ENCODE measurements at regions not wholly inside any gene's neighbourhood (a gene's known extent, or its start where the extent isn't known, plus 50 kb on each side); places are given as distances from the start of the nearest gene placed in this dataset.

DNA sequence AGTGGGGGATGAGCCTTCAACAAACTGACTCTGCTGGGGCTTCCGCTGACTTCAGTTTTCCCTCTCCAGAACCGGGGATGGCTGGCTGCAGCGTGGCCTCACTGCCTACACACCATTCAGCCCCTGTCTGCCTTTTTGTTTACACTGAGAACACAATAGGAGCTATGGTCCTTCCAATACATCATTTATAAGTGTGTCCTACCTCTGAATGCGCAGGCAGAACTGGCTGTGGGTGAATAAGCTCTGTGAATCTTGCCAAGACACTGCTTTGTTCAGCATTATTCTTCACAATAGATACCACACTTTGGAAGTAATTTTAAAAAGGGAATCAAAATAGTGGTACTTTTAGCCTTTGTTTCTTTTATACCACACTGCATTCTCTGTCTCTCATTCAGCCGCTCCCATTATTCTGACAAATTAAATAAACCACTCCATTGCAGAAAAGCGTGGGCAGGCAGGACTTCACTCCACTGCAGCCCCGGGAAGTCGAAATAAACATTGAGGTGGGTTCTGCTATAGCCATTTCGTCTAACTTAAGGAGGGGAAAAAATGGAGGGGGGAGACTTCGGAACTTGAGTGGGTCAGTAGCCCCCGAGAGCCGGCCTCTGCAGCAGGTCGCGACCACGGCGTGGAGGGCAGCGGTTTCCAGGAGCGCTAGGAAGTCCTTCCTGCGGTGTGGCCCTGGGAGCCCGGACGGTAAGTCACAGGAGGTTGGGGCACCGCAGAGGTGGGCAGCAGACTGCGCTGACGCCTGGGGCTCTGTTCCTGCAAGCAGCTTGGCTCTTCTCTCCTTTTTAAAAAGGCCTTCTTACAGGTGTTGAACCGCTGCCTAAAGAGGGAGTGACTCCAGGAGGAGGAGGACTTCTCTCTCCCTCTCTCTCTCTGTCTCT lies 94.8 kb upstream of the SOX1 start:
- peak; percentile 70 for DNase-seq

GRCh38 chr13:111973186-111973585 lies 93.8 kb upstream of the SOX1 start:
- DNase-seq = peak; percentile 53

GRCh38 chr13:111973605-111974340 lies 93.2 kb upstream of the SOX1 start:
- peak; percentile 59 for DNase-seq

DNA sequence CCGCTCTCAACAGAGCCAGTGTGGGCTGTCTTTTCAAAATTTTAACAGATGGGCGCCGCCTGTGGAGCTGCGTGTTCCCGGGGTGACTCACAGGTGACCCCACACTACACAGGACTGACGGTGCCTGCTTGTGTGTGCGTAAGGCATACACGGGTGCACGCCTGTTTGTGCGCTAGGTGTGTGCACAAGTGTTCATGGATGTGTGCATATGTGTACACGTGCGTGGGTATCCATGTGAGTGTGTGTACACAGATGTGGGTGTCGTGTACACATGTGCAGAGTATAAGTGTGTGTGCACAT lies 92.7 kb upstream of the SOX1 start:
- no peak for DNase-seq

DNA sequence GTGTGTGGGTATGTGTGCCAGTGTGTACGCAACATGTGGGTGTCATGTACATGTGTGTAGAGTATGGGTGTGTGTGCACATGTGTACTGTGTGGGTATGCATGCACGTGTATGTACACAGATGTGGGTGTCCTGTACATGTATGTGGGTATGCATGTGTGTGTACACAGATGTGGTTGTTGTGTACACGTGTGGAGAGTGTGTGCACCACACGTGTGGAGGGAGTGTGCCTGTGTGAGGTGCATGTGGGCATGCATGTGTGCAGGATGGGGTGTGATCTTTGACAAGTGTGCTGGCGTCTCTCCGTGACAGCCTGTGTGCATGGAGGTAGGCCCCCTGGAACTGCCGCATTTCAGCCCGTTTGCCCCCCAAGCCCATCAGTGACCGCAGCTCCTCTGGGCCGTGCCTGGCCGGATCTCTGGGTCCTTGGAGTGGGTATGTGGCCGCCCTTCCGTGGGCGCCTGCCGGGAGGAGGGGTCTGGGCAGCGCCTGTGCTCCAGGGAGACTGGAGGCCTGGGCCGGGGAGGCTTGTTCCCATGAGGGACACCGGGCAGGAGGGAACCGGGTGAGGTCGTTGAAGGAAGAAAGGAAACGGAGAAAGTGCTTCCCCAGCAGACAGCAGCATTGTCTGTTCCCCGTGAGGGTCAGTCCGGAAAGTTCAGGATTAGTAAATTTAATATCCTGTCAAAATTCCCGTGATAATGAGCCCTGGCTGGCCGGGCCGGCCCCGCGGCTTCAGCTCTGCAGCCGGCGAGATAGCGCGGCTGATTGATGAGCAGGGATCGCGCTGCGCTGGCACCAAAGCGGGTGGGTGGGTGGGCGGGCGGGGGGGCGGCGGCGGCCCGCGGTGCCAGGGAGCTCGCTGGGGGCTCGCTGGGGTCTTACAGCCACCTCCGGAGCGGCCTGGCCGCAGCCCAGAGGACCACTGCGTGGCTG lies 91.1 kb upstream of the SOX1 start:
- no peak for DNase-seq

- DNase-seq = no peak
Measured at GRCh38 chr13:111976474-111977178, 90.3 kb upstream of the SOX1 start.

DNA sequence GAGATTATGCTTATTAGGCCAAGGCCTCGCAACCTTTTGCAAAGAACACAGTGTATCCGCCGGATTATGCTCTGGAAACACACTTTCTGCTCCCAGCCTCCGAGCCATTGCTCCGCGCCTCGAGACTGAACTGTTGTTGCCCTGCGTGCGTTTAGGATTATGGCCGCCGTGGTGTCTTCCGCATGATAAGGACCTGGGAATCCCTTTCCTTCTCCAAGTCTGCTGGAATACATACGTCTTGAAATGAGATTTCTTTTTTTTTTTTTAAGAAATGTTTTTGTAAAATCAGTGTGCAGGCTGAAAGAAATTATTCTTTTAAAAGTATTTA lies 89.8 kb upstream of the SOX1 start:
- no peak for DNase-seq

GRCh38 chr13:111978546-111978945 lies 88.4 kb upstream of the SOX1 start:
- no peak for DNase-seq

GRCh38 chr13:111980146-111980929 lies 86.6 kb upstream of the SOX1 start:
- DNase-seq = no peak

- DNase-seq = no peak
Measured at GRCh38 chr13:111981006-111981405, 85.9 kb upstream of the SOX1 start.

DNA sequence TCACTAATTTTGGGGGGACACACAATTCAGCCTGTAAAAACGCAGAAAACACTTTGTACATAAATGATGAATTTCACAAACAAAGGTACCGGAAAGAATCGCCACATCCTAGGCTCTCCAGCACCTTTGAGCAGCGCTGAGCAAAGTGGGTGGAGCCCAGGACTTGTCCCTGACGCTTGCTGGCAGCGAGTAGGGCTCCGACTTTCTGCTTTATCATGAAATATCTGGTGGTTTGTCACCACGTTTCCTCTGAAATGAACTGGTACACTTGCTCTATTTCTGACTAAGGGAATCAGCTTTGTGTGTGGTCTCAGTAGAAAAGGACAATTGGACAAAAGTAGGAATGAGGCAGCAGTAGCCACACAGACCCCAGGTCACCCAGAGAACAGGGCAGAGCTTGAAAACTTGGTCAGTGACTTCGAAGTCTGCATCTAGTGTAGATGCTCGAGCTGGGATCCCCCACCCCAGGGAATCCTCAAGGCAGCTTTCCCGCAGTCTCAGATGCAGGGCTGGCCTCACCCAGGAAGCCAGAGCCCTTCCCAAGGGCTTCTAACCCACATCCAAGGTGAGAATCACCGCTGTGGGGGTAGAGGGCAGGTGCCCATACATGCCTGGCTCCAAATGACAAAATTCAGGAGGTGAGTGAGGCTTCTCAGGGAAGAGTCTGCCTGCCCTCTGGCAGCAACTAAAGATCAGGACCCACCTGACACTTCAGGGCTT lies 85.3 kb upstream of the SOX1 start:
- DNase-seq = no peak

DNA sequence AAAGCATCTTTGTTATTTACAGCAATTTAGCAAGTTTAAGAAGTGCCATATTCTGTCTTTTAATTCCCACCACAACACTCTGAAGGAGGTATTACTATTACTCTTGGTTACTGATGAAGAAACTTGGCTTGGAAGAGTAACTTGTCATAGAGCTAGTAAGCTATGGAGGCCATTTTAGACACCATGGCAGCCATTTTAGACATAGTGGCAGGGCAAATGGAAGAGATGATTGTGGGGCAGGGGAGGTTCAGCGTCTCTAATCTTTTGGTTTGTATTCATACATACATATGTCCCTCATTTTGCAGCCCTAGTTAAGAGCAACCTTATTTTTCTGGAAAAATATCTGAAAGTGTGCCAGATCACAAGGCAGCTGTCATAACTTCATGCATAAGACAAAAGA lies 82.6 kb upstream of the SOX1 start:
- DNase-seq = no peak

GRCh38 chr13:111990362-111990761 lies 76.6 kb upstream of the SOX1 start:
- DNase-seq = no peak

GRCh38 chr13:111992911-111993310 lies 74.0 kb upstream of the SOX1 start:
- no peak for DNase-seq

- no peak for DNase-seq
Measured at GRCh38 chr13:111993691-111994090, 73.3 kb upstream of the SOX1 start.

GRCh38 chr13:111994578-111994977 lies 72.4 kb upstream of the SOX1 start:
- no peak for DNase-seq

DNA sequence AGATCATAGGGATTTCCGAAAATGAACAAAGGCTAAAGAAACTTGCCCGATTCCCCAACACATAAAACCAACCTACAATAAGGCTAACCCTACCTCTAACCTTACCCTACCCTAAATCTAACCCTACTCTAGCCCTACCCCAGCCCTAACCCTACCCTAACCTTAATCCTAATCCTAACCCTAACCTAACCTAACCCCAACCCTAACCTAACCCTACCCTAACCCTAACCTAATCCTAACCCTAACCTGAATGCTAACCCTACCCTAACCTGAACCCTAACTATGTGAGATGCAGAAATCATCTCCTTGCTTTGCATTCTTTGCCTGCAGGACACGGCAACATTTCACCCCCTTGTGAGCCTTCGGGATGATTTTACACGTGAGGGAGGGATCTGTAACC lies 67.6 kb upstream of the SOX1 start:
- no peak for DNase-seq

DNA sequence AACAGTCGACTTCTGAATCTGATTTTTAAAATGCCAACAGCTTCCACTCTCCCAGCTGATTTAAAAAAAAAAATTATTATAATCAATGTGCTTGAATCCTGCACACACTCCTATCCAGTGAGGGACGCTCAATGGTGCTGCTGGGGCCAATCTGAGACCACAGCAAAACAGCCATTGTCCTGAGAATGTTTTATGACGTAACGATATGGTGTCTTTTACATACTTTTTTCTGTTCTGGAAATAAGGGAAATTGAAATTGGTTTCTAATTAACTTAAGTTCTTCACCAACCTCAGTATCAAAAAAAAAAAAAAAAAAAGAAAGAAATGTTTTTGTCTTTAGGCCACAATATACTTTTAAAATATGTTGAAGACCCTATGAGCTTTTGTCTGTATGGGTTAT lies 66.1 kb upstream of the SOX1 start:
- no peak for DNase-seq

- DNase-seq = no peak
Measured at GRCh38 chr13:112001571-112001970, 65.4 kb upstream of the SOX1 start.

DNA sequence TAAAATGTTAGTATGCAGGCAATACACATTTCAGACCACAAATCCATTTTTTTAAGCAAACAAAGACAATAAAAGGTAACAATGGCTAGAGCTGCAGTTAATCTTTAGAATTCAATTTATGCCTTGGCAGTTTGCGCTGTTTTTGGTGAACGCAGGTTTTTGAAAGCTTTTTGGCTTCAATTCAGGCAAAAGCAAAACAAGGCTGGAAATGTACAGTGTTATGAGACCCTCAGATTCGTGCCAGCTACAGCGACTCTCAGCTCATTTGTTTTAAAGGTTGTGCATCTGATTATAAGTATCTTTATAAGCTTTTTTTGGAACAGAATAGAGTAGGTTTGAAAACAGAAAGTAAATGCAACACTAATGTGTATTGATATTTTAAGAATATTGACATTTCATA lies 63.6 kb upstream of the SOX1 start:
- peak; percentile 16 for DNase-seq

DNA sequence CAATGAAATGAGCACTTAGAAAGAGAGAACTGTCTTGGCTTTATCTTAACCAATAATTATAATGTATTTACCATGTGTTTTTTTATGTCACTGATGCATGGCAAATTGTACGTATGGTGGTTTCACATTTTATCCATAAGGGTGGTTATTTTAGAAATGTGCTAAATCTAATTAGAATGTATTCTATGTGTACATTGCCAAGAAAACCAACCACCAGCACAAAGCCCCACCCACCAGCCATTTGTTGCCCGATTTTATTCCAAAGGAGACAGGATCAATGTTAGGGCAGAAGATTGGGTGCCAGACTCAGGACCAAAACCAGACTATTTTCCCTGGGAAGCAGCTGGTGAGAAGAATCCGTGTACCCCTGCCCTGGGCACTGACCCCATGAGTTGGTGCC lies 63.0 kb upstream of the SOX1 start:
- no peak for DNase-seq
